Stomach (tissue), 8 donors: ENCODE measurements at regions not wholly inside any gene's neighbourhood (a gene's known extent, or its start where the extent isn't known, plus 50 kb on each side); places are given as distances from the start of the nearest gene placed in this dataset.
A peak's percentile ranks its signal among the peaks of the same experiment; 100 is the strongest.

Experiments used
- DNase-seq, 2 donors: peaks; one replicate each; pipeline versions ENCODE4 v3.0.0 to v3.0.0-alpha.2; 2013 to 2019
- H3K27ac ChIP-seq, 5 donors: fragments of 200-600 bp in 4 of 5; sonication (generic) in 4 of 5; one replicate each; pipeline ENCODE4 v1.5.1; 2013 to 2019; ENCODE audit warnings: mild to moderate bottlenecking in 1 of 5, moderate library complexity in 1 of 5
- H3K27me3 ChIP-seq, 3 donors: fragments of 200-600 bp; sonication (generic); one replicate each; pipeline ENCODE4 v1.5.1; 2017 to 2019; ENCODE audit warnings: mixed run types in 1 of 3
- H3K36me3 ChIP-seq, 4 donors: fragments of 200-600 bp; sonication (generic); 1 replicate in 3 of 4; 2 replicates in 1 of 4; pipeline ENCODE4 v1.5.1; 2016 to 2019
- H3K4me1 ChIP-seq, 4 donors: fragments of 200-600 bp; sonication (generic); one replicate each; pipeline ENCODE4 v1.5.1; 2016 to 2019
- H3K4me3 ChIP-seq, 4 donors: fragments of 200-600 bp; sonication (generic) in 3 of 4; one replicate each; pipeline ENCODE4 v1.5.1; 2016 to 2019; ENCODE audit warnings: mild to moderate bottlenecking in 1 of 4
- H3K9me3 ChIP-seq, 4 donors: fragments of 200-600 bp; sonication (generic); one replicate each; pipeline ENCODE4 v1.5.1; 2016 to 2019
- CTCF ChIP-seq, 7 experiments: fragments of 450-650 bp in 4 of 7; fragments of 200-600 bp in 3 of 7; sonication (generic) in 3 of 7; IDR thresholded peaks; one replicate each; pipeline ENCODE4 v1.5.1; 2016 to 2019; ENCODE audit warnings: antibody characterized with exemption in 7 of 7, control low read depth in 2 of 7, mild to moderate bottlenecking in 1 of 7
- EP300 ChIP-seq: sonication (generic); formaldehyde crosslinking; IDR thresholded peaks from one replicate; pipeline ENCODE4 v1.6.1; 2017; ENCODE audit warnings: antibody characterized with exemption
- POLR2A ChIP-seq, 4 donors: fragments of 450-650 bp; IDR thresholded peaks; one replicate each; pipeline ENCODE4 v1.6.1; 2016; ENCODE audit warnings: antibody characterized with exemption in 4 of 4, control low read depth in 2 of 4, mild to moderate bottlenecking in 1 of 4, moderate library complexity in 1 of 4
- POLR2AphosphoS5 ChIP-seq, 3 donors: sonication (generic); formaldehyde crosslinking; IDR thresholded peaks; one replicate each; pipeline ENCODE4 v1.6.1; 2016; ENCODE audit warnings: antibody characterized with exemption in 3 of 3
- WGBS, 5 donors: extraction: QIAGEN DNeasy Blood & Tissue Kit in 3 of 5; methylation state at CpG; one replicate each; pipeline versions ENCODE4 v1.1.5 to v1.1.7; 2013 to 2018; 5-methylcytosine and 5-hydroxymethylcytosine counted together
- intact Hi-C: fragments of 100-400 bp; cut with DNase I; formaldehyde crosslinking; loops from one replicate; pipeline ENCODE4 v1.15.1; 2023; ENCODE audit warnings: low total_unique reads
- donor health status: healthy with polysubstance abuse.
- donor health status: Bipolar disorder and iron deficiency.
- donor health status: healthy.

- H3K9me3 ChIP-seq, result peaks cover 0 to 4% (median 0%) of the 10 kb centered on the region in 4 donors
- intact Hi-C loops, result no loop called here
- H3K27me3 ChIP-seq, result no peaks in the 10 kb centered on the region
- no peak overlapping the region for H3K27ac ChIP-seq
- TF ChIP-seq POLR2A (IDR thresholded peaks at IDR 0.05) (no peak), CTCF (IDR thresholded peaks at IDR 0.05) (no peak), POLR2AphosphoS5 (IDR thresholded peaks at IDR 0.05) (no peak), EP300 (no peak)
- 48 to 71% (median 58%) methylated on average over 4 of the region's 4 CpGs for WGBS, 5 donors
- no peak for DNase-seq
- no peaks in the 10 kb centered on the region for H3K36me3 ChIP-seq
- no peaks in the 10 kb centered on the region for H3K4me1 ChIP-seq
- no peak overlapping the region for H3K4me3 ChIP-seq
These were observed 987.7 kb downstream of the GALC start for GRCh38 chr14:87005280-87005679.

- WGBS, 5 donors, result 46 to 62% (median 58%) methylated on average over 2 of the region's 2 CpGs
These were observed 990.2 kb downstream of the GALC start for GRCh38 chr14:87002776-87003175.

GRCh38 chr14:87001333-87001732 is 991.6 kb downstream of the GALC start:
- Histone ChIP-seq H3K4me1 (no peaks in the 10 kb centered on the region), H3K27ac (no peak overlapping the region), H3K27me3 (no peaks in the 10 kb centered on the region), H3K36me3 (no peaks in the 10 kb centered on the region), H3K4me3 (no peak overlapping the region), H3K9me3 (no peaks in the 10 kb centered on the region)
- no peak for TF ChIP-seq CTCF (IDR thresholded peaks at IDR 0.05)
- TF ChIP-seq POLR2A (IDR thresholded peaks at IDR 0.05), result no peak
- no peak for TF ChIP-seq POLR2AphosphoS5 (IDR thresholded peaks at IDR 0.05)
- TF ChIP-seq EP300, result no peak
- intact Hi-C loops, result no loop called here
- DNase-seq, result no peak
- 56 to 79% (median 70%) methylated on average over 2 of the region's 2 CpGs for WGBS, 5 donors

More at GRCh38 chr14:87002776-87003175, 990.2 kb downstream of the GALC start:
- peak in 1 of 2 donors; percentile 17 for DNase-seq
- TF ChIP-seq CTCF (IDR thresholded peaks at IDR 0.05) (no peak), POLR2A (IDR thresholded peaks at IDR 0.05) (no peak), EP300 (no peak), POLR2AphosphoS5 (IDR thresholded peaks at IDR 0.05) (no peak)
- Histone ChIP-seq H3K36me3 (no peaks in the 10 kb centered on the region), H3K4me1 (no peaks in the 10 kb centered on the region), H3K9me3 (peaks cover 0 to 4% (median 0%) of the 10 kb centered on the region in 4 donors), H3K27me3 (no peaks in the 10 kb centered on the region), H3K4me3 (no peak overlapping the region), H3K27ac (no peak overlapping the region)
- intact Hi-C loops, result no loop called here

GRCh38 chr14:87000081-87000480 is 992.9 kb downstream of the GALC start:
- H3K4me3 ChIP-seq, result no peak overlapping the region
- no peaks in the 10 kb centered on the region for H3K36me3 ChIP-seq
- TF ChIP-seq EP300 (no peak), POLR2AphosphoS5 (IDR thresholded peaks at IDR 0.05) (no peak), CTCF (IDR thresholded peaks at IDR 0.05) (no peak), POLR2A (IDR thresholded peaks at IDR 0.05) (no peak)
- no peaks in the 10 kb centered on the region for H3K9me3 ChIP-seq
- no peaks in the 10 kb centered on the region for H3K4me1 ChIP-seq
- intact Hi-C loops, result no loop called here
- H3K27me3 ChIP-seq, result no peaks in the 10 kb centered on the region
- WGBS, 5 donors, result 80 to 91% (median 88%) methylated on average over 4 of the region's 4 CpGs
- DNase-seq, result no peak
- H3K27ac ChIP-seq, result no peak overlapping the region
